Germinal center (tissue), 1 donor: ENCODE measurements at regions not wholly inside any gene's neighbourhood (a gene's known extent, or its start where the extent isn't known, plus 50 kb on each side); places are given as distances from the start of the nearest gene placed in this dataset.

ENCODE experiments used
- DNase-seq: peaks from one replicate; pipeline ENCODE4 v3.0.0; 2012; ENCODE audit warnings: mixed read lengths, low spot score

DNA sequence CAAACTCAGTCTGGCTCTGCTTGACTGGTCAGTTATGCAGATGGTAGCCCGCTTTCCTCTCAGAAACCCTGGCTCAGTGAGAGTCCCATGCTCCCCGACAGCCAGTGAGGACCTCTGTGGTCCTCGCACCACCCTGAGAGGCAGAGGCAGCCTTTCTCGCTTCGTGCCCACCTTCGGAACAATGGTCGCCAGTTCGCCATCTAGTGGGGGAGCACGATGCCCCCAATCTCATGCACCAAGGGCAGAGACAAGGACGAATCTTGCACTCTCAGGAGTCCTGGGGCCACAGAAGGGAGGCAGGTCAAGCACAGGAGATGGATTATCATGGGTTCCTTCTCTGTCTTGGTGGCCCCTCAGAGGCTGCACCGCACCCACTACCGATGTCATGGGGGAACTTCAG is 75.2 kb downstream of the RHCG start:
- no peak for DNase-seq

GRCh38 chr15:89419370-89419984 is 76.9 kb downstream of the RHCG start:
- peak; percentile 43 for DNase-seq

DNA sequence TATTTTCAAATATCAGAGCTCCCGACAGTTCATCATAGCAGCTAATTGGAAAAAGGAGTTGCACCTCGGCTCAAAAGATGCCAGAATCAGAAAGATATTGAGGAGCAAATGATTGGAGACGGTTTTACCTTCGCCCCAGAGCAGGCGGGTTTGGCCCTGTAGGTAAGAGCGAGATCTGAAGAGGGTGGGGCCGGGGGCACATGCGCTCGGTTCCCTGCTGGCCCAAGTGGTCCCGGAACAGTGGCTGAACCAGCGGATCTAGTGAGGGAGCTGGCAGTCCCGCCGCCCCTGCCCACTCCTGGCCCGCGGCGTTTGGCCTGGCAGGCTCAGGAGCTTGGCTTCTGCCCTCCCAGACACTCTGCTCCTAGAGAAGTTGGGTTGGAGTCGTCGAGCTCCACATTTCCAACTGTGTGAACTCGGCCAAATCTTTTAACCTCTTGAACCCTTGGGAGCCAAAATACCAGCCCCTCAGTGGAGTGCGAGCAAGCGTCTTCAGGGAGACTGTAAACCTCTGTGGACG is 79.1 kb downstream of the RHCG start:
- DNase-seq, result no peak

DNA sequence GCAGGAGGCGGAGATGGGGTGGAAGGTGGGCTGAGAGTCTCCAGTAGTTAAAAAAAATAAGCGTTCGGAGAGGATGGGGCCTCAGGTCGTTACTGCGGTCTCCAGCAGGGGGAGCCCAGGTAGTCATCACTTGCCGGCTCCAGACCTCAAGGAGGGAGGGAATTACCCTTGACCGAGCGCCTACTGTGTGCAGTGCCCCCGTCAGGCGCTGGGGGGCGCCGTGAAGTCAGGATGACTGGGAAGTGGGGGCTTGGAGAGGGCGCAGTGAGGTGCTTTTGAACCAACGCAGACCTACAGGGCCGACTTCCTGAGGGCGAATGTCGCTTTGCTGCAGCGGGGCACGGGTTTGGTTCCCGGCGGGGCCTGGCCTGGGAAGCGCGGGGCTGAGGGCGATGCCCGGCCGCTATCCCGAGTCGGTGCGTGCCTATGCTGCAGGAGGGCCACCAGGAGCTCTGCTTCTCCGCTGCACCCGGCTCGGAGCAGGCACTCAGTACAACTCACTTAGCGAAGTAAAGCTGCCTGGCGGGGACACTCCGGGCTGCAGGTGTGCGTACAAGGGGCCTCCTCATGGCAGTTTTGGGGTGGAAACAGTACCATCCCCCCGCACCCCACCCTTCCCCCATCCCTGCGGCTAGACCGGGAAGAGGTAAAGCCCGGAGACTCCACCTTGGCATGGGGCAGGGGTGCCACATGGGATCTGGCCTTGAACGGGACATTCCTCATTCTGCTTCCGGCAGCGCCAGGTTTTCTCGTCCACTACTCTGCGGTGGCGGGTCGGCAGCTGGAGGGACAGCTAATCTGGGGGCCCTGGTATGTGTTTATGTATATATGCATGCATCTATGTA is 79.8 kb downstream of the RHCG start:
- peak; percentile 91 for DNase-seq

- DNase-seq, result no peak
These were observed 79.9 kb upstream of the POLG start for GRCh38 chr15:89414571-89414970.

- DNase-seq, result no peak
These were observed 79.3 kb upstream of the POLG start for GRCh38 chr15:89413877-89414276.

GRCh38 chr15:89412905-89413411 is 78.3 kb upstream of the POLG start:
- DNase-seq, result no peak

- DNase-seq, result no peak
These were observed 75.4 kb upstream of the POLG start for GRCh38 chr15:89410039-89410435.

- DNase-seq, result no peak
These were observed 74.8 kb upstream of the POLG start for GRCh38 chr15:89409184-89410038.

- no peak for DNase-seq
These were observed 74.0 kb upstream of the POLG start for GRCh38 chr15:89408372-89409183.

DNA sequence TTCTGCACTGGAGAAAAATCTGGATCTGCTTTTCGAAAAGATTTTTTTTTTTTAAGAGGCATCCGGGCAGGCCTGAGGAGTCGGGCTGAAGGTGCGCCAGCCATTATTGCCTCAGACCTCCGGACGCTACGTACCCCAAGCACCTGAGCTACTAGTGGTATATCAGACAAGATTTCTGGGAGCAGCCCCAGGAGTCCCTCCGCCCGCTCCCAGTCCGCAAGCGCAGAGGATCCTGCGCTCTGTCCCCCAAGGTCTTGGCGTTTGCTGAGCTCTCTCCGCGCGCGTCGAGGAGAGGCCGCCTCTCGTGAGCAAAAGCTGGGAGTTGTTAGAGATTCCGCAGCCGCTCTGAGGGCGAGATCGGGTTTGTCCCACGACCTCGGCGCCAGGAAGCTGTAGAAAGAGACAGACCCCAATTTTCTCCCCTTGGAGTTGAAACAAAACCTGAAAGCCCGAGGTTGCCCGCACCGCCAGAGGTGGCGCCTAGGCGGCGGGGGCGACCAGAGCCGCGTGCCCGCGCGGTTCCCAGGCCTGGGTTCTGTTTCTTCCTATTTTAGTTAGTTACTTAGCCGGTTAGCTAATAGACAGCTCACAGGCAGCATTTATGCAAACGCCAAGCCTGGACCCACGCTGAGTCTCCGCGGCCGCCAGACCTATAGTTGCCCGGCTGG is 72.5 kb upstream of the POLG start:
- DNase-seq, result peak; percentile 28

- DNase-seq, result no peak
These were observed 71.8 kb upstream of the POLG start for GRCh38 chr15:89406218-89406939.

GRCh38 chr15:89405494-89405893 is 70.9 kb upstream of the POLG start:
- DNase-seq, result no peak

DNA sequence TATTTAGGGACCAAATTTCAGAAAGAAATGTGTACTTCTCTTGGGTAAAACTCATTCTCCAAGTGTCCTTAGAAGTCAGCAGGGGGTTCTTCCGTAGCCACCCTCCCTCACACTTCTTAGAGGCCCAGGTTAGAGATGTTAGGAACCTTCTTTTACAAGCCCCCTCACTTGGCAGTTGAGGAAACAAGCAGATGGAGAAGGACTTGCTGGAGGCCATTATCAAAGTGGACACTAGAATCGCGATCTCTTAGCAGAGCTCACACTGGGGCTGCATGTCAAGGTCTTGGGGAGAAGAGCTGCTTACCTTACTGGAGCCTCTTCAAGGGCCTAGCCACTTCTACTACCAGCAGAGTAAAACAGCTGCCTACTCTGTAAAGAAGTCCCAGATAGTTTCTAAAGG is 69.4 kb upstream of the POLG start:
- DNase-seq, result no peak

GRCh38 chr15:89402518-89402805 is 67.8 kb upstream of the POLG start:
- DNase-seq, result no peak

DNA sequence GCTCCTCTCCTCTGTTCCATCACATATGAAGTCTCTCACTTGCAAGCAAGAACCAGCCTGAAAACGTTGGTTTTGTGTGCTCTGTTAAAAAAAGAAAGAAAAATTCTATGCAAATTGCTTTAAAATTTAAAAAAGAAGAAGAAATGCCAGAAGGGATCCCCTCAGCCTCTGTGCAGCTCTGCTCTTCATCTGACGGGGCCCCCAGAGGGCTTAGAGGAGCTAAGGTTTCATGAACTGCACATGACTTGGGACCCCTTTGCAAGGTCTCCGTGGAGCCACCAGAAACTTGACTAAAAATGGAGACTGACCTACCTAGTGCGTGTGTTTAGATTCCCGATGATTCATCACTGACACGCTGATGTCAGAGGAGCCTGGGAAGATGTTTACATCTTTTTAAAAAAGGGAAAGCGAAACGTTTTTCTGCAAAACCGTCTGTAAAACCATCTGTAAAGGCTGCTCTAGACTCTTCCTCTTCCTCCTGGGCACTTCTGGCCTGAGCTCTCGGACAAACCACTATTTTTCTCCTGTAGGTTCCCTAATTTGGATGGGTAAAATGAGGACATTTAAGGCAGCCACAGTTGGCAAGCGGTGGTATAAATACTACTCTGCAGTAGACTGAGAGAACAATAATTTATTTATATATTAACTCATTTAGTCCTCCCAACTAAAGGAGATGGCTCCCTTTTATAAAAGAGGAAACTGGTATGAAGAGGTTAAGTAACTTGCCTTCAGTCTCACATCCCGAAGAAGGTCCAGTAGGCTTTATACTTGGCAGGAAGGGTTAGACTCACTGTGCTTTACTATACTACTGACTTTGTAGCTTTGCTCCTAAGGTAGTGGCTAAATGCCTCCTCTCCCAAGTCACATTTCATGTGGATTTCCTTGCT is 67.2 kb upstream of the POLG start:
- DNase-seq, result no peak

DNA sequence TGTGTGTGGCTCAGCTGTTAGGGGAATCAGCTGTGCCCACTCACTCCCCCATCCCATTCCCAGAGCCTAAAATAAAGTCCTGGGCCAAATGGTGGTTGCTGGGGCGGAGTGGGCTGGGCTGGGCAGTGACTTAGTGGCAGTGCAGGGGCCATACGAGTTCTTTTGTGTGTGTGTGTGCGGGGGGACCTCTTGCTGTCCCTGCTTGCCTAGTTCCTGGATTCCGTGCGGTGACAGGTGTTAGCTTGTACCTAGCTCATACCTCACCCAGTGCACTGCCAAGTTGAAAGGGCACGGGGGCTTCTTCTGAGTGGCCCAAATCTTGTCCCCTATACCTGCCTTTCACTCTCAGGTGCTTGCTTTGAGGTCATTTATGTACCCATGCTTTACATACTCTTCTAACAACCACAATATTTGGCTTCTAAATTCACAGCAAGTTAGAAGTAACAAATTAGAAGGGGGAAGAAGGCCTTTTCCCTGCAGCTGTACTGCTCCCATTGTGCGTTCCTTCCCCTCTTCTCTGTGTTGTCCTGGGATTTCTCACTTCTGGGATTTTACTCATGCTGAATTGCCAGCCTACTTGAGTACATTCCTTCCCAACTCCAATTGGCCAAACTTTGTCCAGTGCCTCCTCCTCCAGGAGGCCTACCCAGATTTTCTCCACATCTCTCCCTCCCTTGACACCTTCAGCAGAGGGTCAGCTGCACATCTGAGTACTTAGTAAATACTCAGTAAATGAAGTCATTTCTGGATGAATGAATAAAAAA is 66.3 kb upstream of the POLG start:
- DNase-seq, result no peak

GRCh38 chr15:89400116-89400781 is 65.6 kb upstream of the POLG start:
- DNase-seq, result no peak
